ENCODE measurements at regions not wholly inside any gene's neighbourhood (a gene's known extent, or its start where the extent isn't known, plus 50 kb on each side); places are given as distances from the start of the nearest gene placed in this dataset.

DNA sequence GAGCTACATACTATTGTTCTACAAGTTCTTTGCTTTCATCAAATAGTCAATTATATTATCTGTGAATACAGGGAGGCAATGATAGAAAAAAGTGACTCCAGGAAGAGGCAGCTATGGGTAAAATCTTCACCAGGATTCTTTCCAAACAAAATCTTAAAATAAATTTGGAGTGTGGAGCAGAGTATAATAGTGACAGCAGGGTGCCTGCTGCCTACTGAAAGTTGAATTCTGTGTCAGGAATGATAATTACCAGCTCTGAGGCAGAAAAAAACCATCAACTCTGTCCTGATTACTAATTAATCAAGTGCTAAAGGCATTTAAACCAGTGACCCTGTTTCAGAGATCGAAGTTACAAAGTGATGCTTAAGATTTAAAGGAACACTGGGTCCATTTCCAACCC, 148.0 kb downstream of the DIPK2A start:
- TF ChIP-seq EZH2 (IDR thresholded peaks at IDR 0.05; ENCODE audit: low read length): no peak
- TF ChIP-seq, protein P1, sequence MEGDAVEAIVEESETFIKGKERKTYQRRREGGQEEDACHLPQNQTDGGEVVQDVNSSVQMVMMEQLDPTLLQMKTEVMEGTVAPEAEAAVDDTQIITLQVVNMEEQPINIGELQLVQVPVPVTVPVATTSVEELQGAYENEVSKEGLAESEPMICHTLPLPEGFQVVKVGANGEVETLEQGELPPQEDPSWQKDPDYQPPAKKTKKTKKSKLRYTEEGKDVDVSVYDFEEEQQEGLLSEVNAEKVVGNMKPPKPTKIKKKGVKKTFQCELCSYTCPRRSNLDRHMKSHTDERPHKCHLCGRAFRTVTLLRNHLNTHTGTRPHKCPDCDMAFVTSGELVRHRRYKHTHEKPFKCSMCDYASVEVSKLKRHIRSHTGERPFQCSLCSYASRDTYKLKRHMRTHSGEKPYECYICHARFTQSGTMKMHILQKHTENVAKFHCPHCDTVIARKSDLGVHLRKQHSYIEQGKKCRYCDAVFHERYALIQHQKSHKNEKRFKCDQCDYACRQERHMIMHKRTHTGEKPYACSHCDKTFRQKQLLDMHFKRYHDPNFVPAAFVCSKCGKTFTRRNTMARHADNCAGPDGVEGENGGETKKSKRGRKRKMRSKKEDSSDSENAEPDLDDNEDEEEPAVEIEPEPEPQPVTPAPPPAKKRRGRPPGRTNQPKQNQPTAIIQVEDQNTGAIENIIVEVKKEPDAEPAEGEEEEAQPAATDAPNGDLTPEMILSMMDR (optimal IDR thresholded peaks at IDR 0.05 in 1 of 3, IDR thresholded peaks at IDR 0.05 in 1 of 3, conservative IDR thresholded peaks at IDR 0.05 in 1 of 3; ENCODE audit: extremely low read depth in 1 of 3, insufficient read depth in 2 of 3, low read length in 3 of 3): no peak
- Histone ChIP-seq H3K9ac (ENCODE audit: control insufficient read depth, extremely low read depth, insufficient read depth, low read length) (no peak overlapping the region), H2AFZ (ENCODE audit: control insufficient read depth, low read length) (no peak overlapping the region), H3K9me1 (ENCODE audit: control insufficient read depth, extremely low read depth, insufficient read depth, low read length) (no peaks in the 10 kb centered on the region), H4K20me1 (ENCODE audit: control insufficient read depth, extremely low read depth, insufficient read depth, low read length) (no peaks in the 10 kb centered on the region), H3K9me3 (ENCODE audit: control insufficient read depth, low read depth, low read length) (no peaks in the 10 kb centered on the region), H3K27me3 (ENCODE audit: control insufficient read depth, extremely low read depth, insufficient read depth, low read length) (no peaks in the 10 kb centered on the region), H3K27ac (ENCODE audit: control insufficient read depth, insufficient read depth, low read length) (no peak overlapping the region), H3K79me2 (ENCODE audit: control insufficient read depth, insufficient read depth, low read length) (no peaks in the 10 kb centered on the region), H3K4me3 (ENCODE audit: control insufficient read depth in 2 of 3, extremely low read depth in 1 of 3, insufficient read depth in 2 of 3, low read depth in 1 of 3, low read length in 3 of 3) (no peak overlapping the region), H3K4me1 (ENCODE audit: control insufficient read depth, extremely low read depth, insufficient read depth, low read length) (no peaks in the 10 kb centered on the region), H3K36me3 (ENCODE audit: control insufficient read depth in 2 of 2, extremely low read depth in 1 of 2, insufficient read depth in 2 of 2, low read length in 2 of 2) (no peaks in the 10 kb centered on the region), H3K4me2 (ENCODE audit: control insufficient read depth, extremely low read depth, insufficient read depth, low read depth, low read length) (no peak overlapping the region)
- dilution Hi-C loops (cut with MboI; ENCODE audit: extremely low pct_ligation_motif_present, low sequenced_read_pairs): no loop called here
- DNase-seq (ENCODE audit: low read depth, low spot score) (no peak), FAIRE-seq (no peak)

DNA sequence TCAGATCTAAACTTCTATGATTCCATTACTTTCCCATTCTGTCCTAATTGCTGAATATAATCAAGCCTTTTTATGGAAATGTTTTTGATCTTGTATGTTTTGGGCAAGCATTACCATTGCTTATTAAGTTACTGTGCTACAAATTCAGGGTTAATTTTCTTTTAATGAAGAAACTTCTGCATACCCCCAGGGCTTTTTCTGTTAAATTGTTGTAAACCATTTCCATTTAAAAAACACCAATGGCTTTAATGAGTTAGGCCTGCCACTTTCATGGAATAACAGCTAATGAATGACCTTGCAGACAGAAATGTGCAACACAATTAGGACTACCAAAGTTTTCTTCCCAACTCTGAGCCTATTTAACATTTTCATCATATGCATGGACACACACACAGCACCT, 150.0 kb downstream of the DIPK2A start:
- H3K4me2 ChIP-seq (ENCODE audit: control insufficient read depth, extremely low read depth, insufficient read depth, low read depth, low read length): no peak overlapping the region
- no peaks in the 10 kb centered on the region for H3K4me1 ChIP-seq (ENCODE audit: control insufficient read depth, extremely low read depth, insufficient read depth, low read length)
- no peaks in the 10 kb centered on the region for H3K9me3 ChIP-seq (ENCODE audit: control insufficient read depth, low read depth, low read length)
- dilution Hi-C loops (cut with MboI; ENCODE audit: extremely low pct_ligation_motif_present, low sequenced_read_pairs): no loop called here
- no peak overlapping the region for H3K27ac ChIP-seq (ENCODE audit: control insufficient read depth, insufficient read depth, low read length)
- FAIRE-seq (no peak), DNase-seq (ENCODE audit: low read depth, low spot score) (no peak)
- no peak overlapping the region for H3K9ac ChIP-seq (ENCODE audit: control insufficient read depth, extremely low read depth, insufficient read depth, low read length)
- TF ChIP-seq EZH2 (IDR thresholded peaks at IDR 0.05; ENCODE audit: low read length): no peak
- TF ChIP-seq, protein P1 (optimal IDR thresholded peaks at IDR 0.05 in 1 of 3, IDR thresholded peaks at IDR 0.05 in 1 of 3, conservative IDR thresholded peaks at IDR 0.05 in 1 of 3; ENCODE audit: extremely low read depth in 1 of 3, insufficient read depth in 2 of 3, low read length in 3 of 3): no peak
- no peaks in the 10 kb centered on the region for H3K9me1 ChIP-seq (ENCODE audit: control insufficient read depth, extremely low read depth, insufficient read depth, low read length)
- H3K27me3 ChIP-seq (ENCODE audit: control insufficient read depth, extremely low read depth, insufficient read depth, low read length): no peaks in the 10 kb centered on the region
- H3K4me3 ChIP-seq (ENCODE audit: control insufficient read depth in 2 of 3, extremely low read depth in 1 of 3, insufficient read depth in 2 of 3, low read depth in 1 of 3, low read length in 3 of 3): no peak overlapping the region
- H2AFZ ChIP-seq (ENCODE audit: control insufficient read depth, low read length): no peak overlapping the region
- no peaks in the 10 kb centered on the region for H3K79me2 ChIP-seq (ENCODE audit: control insufficient read depth, insufficient read depth, low read length)
- no peaks in the 10 kb centered on the region for H3K36me3 ChIP-seq (ENCODE audit: control insufficient read depth in 2 of 2, extremely low read depth in 1 of 2, insufficient read depth in 2 of 2, low read length in 2 of 2)
- H4K20me1 ChIP-seq (ENCODE audit: control insufficient read depth, extremely low read depth, insufficient read depth, low read length): no peaks in the 10 kb centered on the region
